Panc1 (cell line): ENCODE measurements at regions not wholly inside any gene's neighbourhood (a gene's known extent, or its start where the extent isn't known, plus 50 kb on each side); places are given as distances from the start of the nearest gene placed in this dataset.

ENCODE experiments used
- ATAC-seq: fragments of 200-7000 bp; cut with Tn5 transposase; 2 replicates; pipeline ENCODE4 v1.9.1; 2020; ENCODE audit warnings: mild to moderate bottlenecking, moderate library complexity
- BruUV-seq: library from RNA; stranded (reverse); fragments of 400-500 nt; replicated peaks from 2 replicates; lab custom pipeline; 2021; lab: Mats Ljungman, UMichigan
- CTCF ChIA-PET: fragments of 300-600 bp; sonication (Branson Sonifier 250); formaldehyde crosslinking; loops from one replicate; lab custom pipeline; 2022; ENCODE audit warnings: antibody characterized with exemption; lab: Charles Lee
- POLR2A ChIA-PET: fragments of 300-600 bp; sonication (Branson Sonifier 250); formaldehyde crosslinking; loops from one replicate; lab custom pipeline; 2022; ENCODE audit warnings: antibody characterized with exemption; lab: Charles Lee
- DNase-seq: peaks from one replicate; pipeline ENCODE4 v3.0.0-alpha.2; 2010; ENCODE audit warnings: low read depth, low spot score
- H3K27ac ChIP-seq: 2 replicates; pipeline ENCODE4 v1.5.1; 2011; ENCODE audit warnings: mild to moderate bottlenecking, low read length, inconsistent platforms
- H3K27me3 ChIP-seq: fragments of 200-500 bp; sonication (Bioruptor generic); 2 replicates; pipeline ENCODE4 v1.6.0; 2014; ENCODE audit warnings: low read length, inconsistent platforms; ENCODE audit not compliant: control insufficient read depth, insufficient read depth
- H3K36me3 ChIP-seq: fragments of 200-500 bp; sonication (Bioruptor generic); 2 replicates; pipeline ENCODE4 v1.5.1; 2014; ENCODE audit warnings: inconsistent platforms, mild to moderate bottlenecking, low read length, moderate library complexity; ENCODE audit not compliant: control insufficient read depth, insufficient read depth
- H3K4me1 ChIP-seq: 2 replicates; pipeline ENCODE4 v1.5.1; 2011; ENCODE audit warnings: inconsistent platforms, mild to moderate bottlenecking, low read length, moderate library complexity; ENCODE audit not compliant: control insufficient read depth, insufficient read depth
- H3K4me3 ChIP-seq, 2 experiments: 2 replicates each; pipeline ENCODE4 v1.5.1; 2011 to 2012; ENCODE audit warnings: low read depth in 2 of 2, low read length in 2 of 2, mild to moderate bottlenecking in 2 of 2, inconsistent platforms in 1 of 2, moderate library complexity in 1 of 2
- H3K9me3 ChIP-seq: fragments of 200-500 bp; sonication (Bioruptor generic); 2 replicates; pipeline ENCODE4 v1.5.1; 2014; ENCODE audit warnings: low read depth, mild to moderate bottlenecking, inconsistent platforms, low read length, moderate library complexity; ENCODE audit not compliant: control insufficient read depth, insufficient read depth
- POLR2AphosphoS5 ChIP-seq: IDR thresholded peaks from 2 replicates; pipeline ENCODE4 v1.6.1; 2012; ENCODE audit warnings: mild to moderate bottlenecking, low read depth, low read length, moderate library complexity
- SIN3A ChIP-seq: IDR thresholded peaks from 2 replicates; pipeline ENCODE4 v1.6.1; 2012; ENCODE audit warnings: low read depth, mild to moderate bottlenecking, low read length, moderate library complexity, borderline replicate concordance; ENCODE audit not compliant: insufficient read depth
- TCF7L2 ChIP-seq: IDR thresholded peaks from 2 replicates; pipeline ENCODE4 v1.6.1; 2011; ENCODE audit warnings: mild to moderate bottlenecking, low read depth, low read length, inconsistent platforms
- in situ Hi-C: cut with HindIII; loops from 2 replicates; pipeline ENCODE4 v1.10.0; 2016; ENCODE audit warnings: low sequenced_read_pairs, low pct_unique_long_range_greater_than_20kb
- intact Hi-C: fragments of 100-400 bp; cut with micrococcal nuclease; formaldehyde crosslinking; loops from one replicate; pipeline ENCODE4 v1.10.0; 2022; ENCODE audit not compliant: unreplicated experiment
- TF ChIP-seq, protein P1 (sequence below), 2 experiments: IDR thresholded peaks; 2 replicates each; pipeline ENCODE4 v1.6.1; 2011 to 2012; ENCODE audit warnings: low read depth in 2 of 2, control low read depth in 1 of 2, low read length in 1 of 2, mild to moderate bottlenecking in 1 of 2, moderate library complexity in 1 of 2; ENCODE audit not compliant: insufficient read depth in 1 of 2
- TF ChIP-seq, protein P2 (sequence below): fragments of 450-650 bp; IDR thresholded peaks from 2 replicates; pipeline ENCODE4 v1.5.1; 2017; ENCODE audit warnings: mild to moderate bottlenecking

DNA sequence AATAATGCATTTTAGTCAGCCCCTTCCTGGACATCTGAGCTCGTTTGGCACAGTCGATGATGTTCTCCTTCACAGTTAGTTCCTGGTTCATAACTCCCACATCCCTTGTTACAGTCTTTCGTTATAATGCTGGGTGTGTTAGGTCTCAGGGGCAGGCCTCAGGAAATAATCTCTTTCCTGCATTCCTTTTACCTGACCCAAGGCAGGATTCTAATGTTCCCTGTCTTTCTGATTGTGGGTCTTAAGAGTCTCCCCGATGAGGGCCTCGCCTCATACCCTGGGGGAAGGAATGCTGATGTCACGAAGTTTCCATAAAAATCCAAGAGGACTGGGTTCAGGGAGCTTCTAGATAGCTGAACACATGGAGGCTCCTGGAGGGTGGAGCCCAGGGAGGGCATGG, 104.0 kb upstream of the CARMIL1 start:
- no peak for DNase-seq
- intact Hi-C loops, result no loop called here

DNA sequence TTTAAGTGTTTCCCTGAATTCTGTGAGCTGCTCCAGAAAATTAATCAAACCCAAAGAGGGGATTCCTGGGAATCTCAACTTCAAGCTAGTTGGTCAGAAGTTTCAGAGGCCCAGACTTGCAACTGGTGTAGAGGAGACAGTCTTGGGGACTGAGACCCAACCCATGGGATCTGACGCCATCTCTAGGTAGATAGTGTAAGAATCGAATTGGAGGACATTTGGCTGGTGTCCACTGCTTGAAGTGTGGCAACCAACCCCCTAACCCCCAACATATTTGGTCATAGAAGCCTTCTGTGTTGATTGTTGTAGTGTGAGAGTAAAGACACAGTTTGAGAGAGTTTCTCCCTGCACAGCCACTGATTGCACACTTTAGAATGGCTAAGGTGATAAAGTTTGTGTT, 103.5 kb upstream of the CARMIL1 start:
- in situ Hi-C loops, result no loop called here
- intact Hi-C loops, result no loop called here
- BruUV-seq, result no TSS peak
- no peaks in the 10 kb centered on the region for H3K36me3 ChIP-seq
- no peak for ATAC-seq
- H3K27ac ChIP-seq, result no peak overlapping the region
- no peaks in the 10 kb centered on the region for H3K4me1 ChIP-seq
- H3K27me3 ChIP-seq, result 0 out of 2 replicates have a peak, but pooled peaks cover 2% of the 10 kb centered on the region
- H3K9me3 ChIP-seq, result no peaks in the 10 kb centered on the region
- ChIA-PET CTCF (no interaction called here), POLR2A (no interaction called here)
- no peak for DNase-seq
- no peak overlapping the region for H3K4me3 ChIP-seq
- TF ChIP-seq TCF7L2 (no peak), POLR2AphosphoS5 (no peak), SIN3A (no peak)
- TF ChIP-seq, protein P1, sequence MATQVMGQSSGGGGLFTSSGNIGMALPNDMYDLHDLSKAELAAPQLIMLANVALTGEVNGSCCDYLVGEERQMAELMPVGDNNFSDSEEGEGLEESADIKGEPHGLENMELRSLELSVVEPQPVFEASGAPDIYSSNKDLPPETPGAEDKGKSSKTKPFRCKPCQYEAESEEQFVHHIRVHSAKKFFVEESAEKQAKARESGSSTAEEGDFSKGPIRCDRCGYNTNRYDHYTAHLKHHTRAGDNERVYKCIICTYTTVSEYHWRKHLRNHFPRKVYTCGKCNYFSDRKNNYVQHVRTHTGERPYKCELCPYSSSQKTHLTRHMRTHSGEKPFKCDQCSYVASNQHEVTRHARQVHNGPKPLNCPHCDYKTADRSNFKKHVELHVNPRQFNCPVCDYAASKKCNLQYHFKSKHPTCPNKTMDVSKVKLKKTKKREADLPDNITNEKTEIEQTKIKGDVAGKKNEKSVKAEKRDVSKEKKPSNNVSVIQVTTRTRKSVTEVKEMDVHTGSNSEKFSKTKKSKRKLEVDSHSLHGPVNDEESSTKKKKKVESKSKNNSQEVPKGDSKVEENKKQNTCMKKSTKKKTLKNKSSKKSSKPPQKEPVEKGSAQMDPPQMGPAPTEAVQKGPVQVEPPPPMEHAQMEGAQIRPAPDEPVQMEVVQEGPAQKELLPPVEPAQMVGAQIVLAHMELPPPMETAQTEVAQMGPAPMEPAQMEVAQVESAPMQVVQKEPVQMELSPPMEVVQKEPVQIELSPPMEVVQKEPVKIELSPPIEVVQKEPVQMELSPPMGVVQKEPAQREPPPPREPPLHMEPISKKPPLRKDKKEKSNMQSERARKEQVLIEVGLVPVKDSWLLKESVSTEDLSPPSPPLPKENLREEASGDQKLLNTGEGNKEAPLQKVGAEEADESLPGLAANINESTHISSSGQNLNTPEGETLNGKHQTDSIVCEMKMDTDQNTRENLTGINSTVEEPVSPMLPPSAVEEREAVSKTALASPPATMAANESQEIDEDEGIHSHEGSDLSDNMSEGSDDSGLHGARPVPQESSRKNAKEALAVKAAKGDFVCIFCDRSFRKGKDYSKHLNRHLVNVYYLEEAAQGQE (IDR thresholded peaks at IDR 0.05; ENCODE audit: insufficient read depth in 1 of 2, low read depth in 2 of 2, low read length in 1 of 2), result no peak
- TF ChIP-seq, protein P2, sequence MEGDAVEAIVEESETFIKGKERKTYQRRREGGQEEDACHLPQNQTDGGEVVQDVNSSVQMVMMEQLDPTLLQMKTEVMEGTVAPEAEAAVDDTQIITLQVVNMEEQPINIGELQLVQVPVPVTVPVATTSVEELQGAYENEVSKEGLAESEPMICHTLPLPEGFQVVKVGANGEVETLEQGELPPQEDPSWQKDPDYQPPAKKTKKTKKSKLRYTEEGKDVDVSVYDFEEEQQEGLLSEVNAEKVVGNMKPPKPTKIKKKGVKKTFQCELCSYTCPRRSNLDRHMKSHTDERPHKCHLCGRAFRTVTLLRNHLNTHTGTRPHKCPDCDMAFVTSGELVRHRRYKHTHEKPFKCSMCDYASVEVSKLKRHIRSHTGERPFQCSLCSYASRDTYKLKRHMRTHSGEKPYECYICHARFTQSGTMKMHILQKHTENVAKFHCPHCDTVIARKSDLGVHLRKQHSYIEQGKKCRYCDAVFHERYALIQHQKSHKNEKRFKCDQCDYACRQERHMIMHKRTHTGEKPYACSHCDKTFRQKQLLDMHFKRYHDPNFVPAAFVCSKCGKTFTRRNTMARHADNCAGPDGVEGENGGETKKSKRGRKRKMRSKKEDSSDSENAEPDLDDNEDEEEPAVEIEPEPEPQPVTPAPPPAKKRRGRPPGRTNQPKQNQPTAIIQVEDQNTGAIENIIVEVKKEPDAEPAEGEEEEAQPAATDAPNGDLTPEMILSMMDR, result no peak

More for the DNA sequence above, 104.0 kb upstream of the CARMIL1 start:
- H3K27me3 ChIP-seq, result 0 out of 2 replicates have a peak, but pooled peaks cover 2% of the 10 kb centered on the region
- no peaks in the 10 kb centered on the region for H3K4me1 ChIP-seq
- in situ Hi-C loops, result no loop called here
- H3K9me3 ChIP-seq, result no peaks in the 10 kb centered on the region
- POLR2A ChIA-PET, result no interaction called here
- TF ChIP-seq SIN3A, result no peak
- TF ChIP-seq TCF7L2, result no peak
- TF ChIP-seq POLR2AphosphoS5, result no peak
- TF ChIP-seq, protein P1 (IDR thresholded peaks at IDR 0.05; ENCODE audit: insufficient read depth in 1 of 2, low read depth in 2 of 2, low read length in 1 of 2), result no peak
- TF ChIP-seq, protein P2, result no peak
- CTCF ChIA-PET, result no interaction called here
- no peak overlapping the region for H3K4me3 ChIP-seq
- H3K27ac ChIP-seq, result no peak overlapping the region
- BruUV-seq, result no TSS peak
- ATAC-seq, result no peak
- H3K36me3 ChIP-seq, result no peaks in the 10 kb centered on the region
